Liver (tissue), 8 donors: ENCODE measurements at regions not wholly inside any gene's neighbourhood (a gene's known extent, or its start where the extent isn't known, plus 50 kb on each side); places are given as distances from the start of the nearest gene placed in this dataset.

ENCODE experiments used
- DNase-seq: peaks from one replicate; pipeline ENCODE4 v3.0.0-alpha.2; 2017; ENCODE audit warnings: low spot score
- H3K27ac ChIP-seq, 2 donors: one replicate each; pipeline ENCODE4 v1.7.0; 2013; ENCODE audit warnings: inconsistent platforms in 2 of 2, low read length in 2 of 2, control low read depth in 1 of 2, low read depth in 1 of 2, mild to moderate bottlenecking in 1 of 2
- H3K27me3 ChIP-seq, 4 donors: one replicate each; pipeline versions ENCODE4 v1.6.1 to v1.7.0; 2013; ENCODE audit warnings: low read length in 3 of 4, inconsistent platforms in 1 of 4, mild to moderate bottlenecking in 1 of 4, moderate library complexity in 1 of 4; ENCODE audit not compliant: control insufficient read depth in 4 of 4, insufficient read depth in 4 of 4
- H3K36me3 ChIP-seq, 4 donors: one replicate each; pipeline versions ENCODE4 v1.6.1 to v1.7.0; 2013; ENCODE audit warnings: low read length in 3 of 4, mild to moderate bottlenecking in 3 of 4, low read depth in 1 of 4, moderate library complexity in 1 of 4; ENCODE audit not compliant: control insufficient read depth in 4 of 4, insufficient read depth in 3 of 4
- H3K4me1 ChIP-seq, 4 donors: one replicate each; pipeline versions ENCODE4 v1.6.1 to v1.7.0; 2013; ENCODE audit warnings: low read length in 3 of 4, mild to moderate bottlenecking in 3 of 4, moderate library complexity in 1 of 4; ENCODE audit not compliant: control insufficient read depth in 4 of 4, insufficient read depth in 4 of 4
- H3K4me3 ChIP-seq, 3 donors: one replicate each; pipeline versions ENCODE4 v1.6.1 to v1.7.0; 2013; ENCODE audit warnings: low read length in 3 of 3, control low read depth in 1 of 3, low read depth in 1 of 3, mild to moderate bottlenecking in 1 of 3
- H3K9ac ChIP-seq, 2 donors: one replicate each; pipeline ENCODE4 v1.7.0; 2013; ENCODE audit warnings: low read length in 2 of 2, mild to moderate bottlenecking in 2 of 2, moderate library complexity in 2 of 2, control low read depth in 1 of 2, low read depth in 1 of 2
- H3K9me3 ChIP-seq, 4 donors: one replicate each; pipeline versions ENCODE4 v1.6.1 to v1.7.0; 2013; ENCODE audit warnings: low read length in 3 of 4; ENCODE audit not compliant: control insufficient read depth in 4 of 4
- ATF3 ChIP-seq: IDR thresholded peaks from 2 replicates; pipeline ENCODE4 v1.6.1; 2016; ENCODE audit warnings: antibody characterized with exemption
- CTCF ChIP-seq: fragments of 150-350 bp; IDR thresholded peaks from 2 replicates; pipeline ENCODE4 v1.5.1; 2017; ENCODE audit warnings: improper control_type of control experiment, low read depth, low read length; ENCODE audit not compliant: missing input control
- FOXA2 ChIP-seq: IDR thresholded peaks from 2 replicates; pipeline ENCODE4 v1.6.1; 2016; ENCODE audit warnings: antibody characterized with exemption
- HNF4A ChIP-seq, 2 donors: conservative IDR thresholded peaks; 2 replicates each; pipeline ENCODE4 v1.6.1; 2016; ENCODE audit warnings: antibody characterized with exemption in 2 of 2, mild to moderate bottlenecking in 2 of 2
- HNF4G ChIP-seq: IDR thresholded peaks from 2 replicates; pipeline ENCODE4 v1.6.1; 2016; ENCODE audit warnings: antibody characterized with exemption
- JUND ChIP-seq, 2 donors: IDR thresholded peaks; 2 replicates each; pipeline ENCODE4 v1.6.1; 2016; ENCODE audit warnings: antibody characterized with exemption in 2 of 2
- NR2F2 ChIP-seq: IDR thresholded peaks from 2 replicates; pipeline ENCODE4 v1.6.1; 2016; ENCODE audit warnings: antibody characterized with exemption
- RAD21 ChIP-seq, 2 donors: IDR thresholded peaks; 2 replicates each; pipeline ENCODE4 v1.6.1; 2016; ENCODE audit warnings: antibody characterized with exemption in 2 of 2, mild to moderate bottlenecking in 2 of 2
- REST ChIP-seq: IDR thresholded peaks from 2 replicates; pipeline ENCODE4 v1.6.1; 2016; ENCODE audit warnings: antibody characterized with exemption, mild to moderate bottlenecking
- RXRA ChIP-seq, 2 donors: IDR thresholded peaks; 2 replicates each; pipeline ENCODE4 v1.6.1; 2017 to 2018; ENCODE audit warnings: antibody characterized with exemption in 2 of 2, mild to moderate bottlenecking in 1 of 2
- TAF1 ChIP-seq: conservative IDR thresholded peaks from 2 replicates; pipeline ENCODE4 v1.6.1; 2016; ENCODE audit warnings: antibody characterized with exemption, mild to moderate bottlenecking
- WGBS: extraction: QIAGEN DNeasy Blood & Tissue Kit; methylation state at CpG from one replicate; pipeline ENCODE4 v1.1.7; 2013; 5-methylcytosine and 5-hydroxymethylcytosine counted together
- donor health status: healthy.
- donor health status: healthy.
- donor health status: healthy.
- donor health status: healthy.
- donor health status: healthy.

GRCh38 chr4:8730159-8730558 lies 137.6 kb downstream of the CPZ start:
- peaks cover 0 to 4% (median 0%) of the 10 kb centered on the region in 4 donors for H3K9me3 ChIP-seq
- no peak overlapping the region for H3K4me3 ChIP-seq
- WGBS = 88% methylated on average over 9 of the region's 9 CpGs
- H3K27me3 ChIP-seq = no peaks in the 10 kb centered on the region
- H3K27ac ChIP-seq = no peak overlapping the region
- H3K4me1 ChIP-seq = no peaks in the 10 kb centered on the region
- H3K36me3 ChIP-seq = no peaks in the 10 kb centered on the region
- DNase-seq = no peak
- H3K9ac ChIP-seq = no peak overlapping the region
- TF ChIP-seq NR2F2 (no peak), RXRA (IDR thresholded peaks at IDR 0.05) (no peak), JUND (IDR thresholded peaks at IDR 0.05) (no peak), FOXA2 (no peak), CTCF (no peak), TAF1 (no peak), HNF4G (no peak)

GRCh38 chr4:8729408-8730149 lies 137.0 kb downstream of the CPZ start:
- 85% methylated on average over 18 of the region's 18 CpGs for WGBS
- Histone ChIP-seq H3K36me3 (no peaks in the 10 kb centered on the region), H3K9ac (no peak overlapping the region), H3K4me1 (no peaks in the 10 kb centered on the region), H3K9me3 (peaks cover 0 to 3% (median 0%) of the 10 kb centered on the region in 4 donors), H3K27me3 (no peaks in the 10 kb centered on the region), H3K27ac (no peak overlapping the region), H3K4me3 (no peak overlapping the region)
- TF ChIP-seq RXRA (IDR thresholded peaks at IDR 0.05) (no peak), REST (no peak), TAF1 (no peak), ATF3 (no peak), HNF4A (conservative IDR thresholded peaks at IDR 0.05) (no peak), RAD21 (IDR thresholded peaks at IDR 0.05) (no peak)
- DNase-seq = peak; percentile 30
